Heart right ventricle (tissue), 16 donors: ENCODE measurements at regions not wholly inside any gene's neighbourhood (a gene's known extent, or its start where the extent isn't known, plus 50 kb on each side); places are given as distances from the start of the nearest gene placed in this dataset.

Experiments
- ATAC-seq, 8 donors: fragments of 200-7000 bp; cut with Tn5 transposase; one replicate each; pipeline ENCODE4 v1.9.1; 2020; ENCODE audit warnings: mild to moderate bottlenecking in 8 of 8, moderate library complexity in 8 of 8, moderate number of reproducible peaks in 1 of 8
- DNase-seq, 2 donors: peaks; one replicate each; pipeline ENCODE4 v3.0.0-alpha.2; 2020
- H3K27ac ChIP-seq, 10 donors: fragments of 200-600 bp; sonication (generic) in 2 of 10; one replicate each; pipeline versions ENCODE4 v1.5.0 to v1.8.0; 2020 to 2022; ENCODE audit warnings: mild to moderate bottlenecking in 3 of 10
- H3K27me3 ChIP-seq, 7 donors: fragments of 200-600 bp; one replicate each; pipeline ENCODE4 v1.8.0; 2021 to 2022; ENCODE audit warnings: mild to moderate bottlenecking in 2 of 7
- H3K36me3 ChIP-seq, 9 donors: fragments of 200-600 bp; sonication (generic) in 1 of 9; one replicate each; pipeline versions ENCODE4 v1.5.0 to v1.8.0; 2020 to 2022; ENCODE audit warnings: mild to moderate bottlenecking in 2 of 9
- H3K4me1 ChIP-seq, 9 donors: fragments of 200-600 bp; sonication (generic) in 1 of 9; one replicate each; pipeline versions ENCODE4 v1.5.0 to v1.8.0; 2020 to 2022; ENCODE audit warnings: mild to moderate bottlenecking in 4 of 9
- H3K4me3 ChIP-seq, 10 donors: fragments of 200-600 bp; sonication (generic) in 2 of 10; one replicate each; pipeline versions ENCODE4 v1.5.0 to v1.8.0; 2020 to 2022; ENCODE audit warnings: mild to moderate bottlenecking in 7 of 10, moderate library complexity in 2 of 10
- H3K9me3 ChIP-seq, 11 donors: fragments of 200-600 bp in 10 of 11; sonication (generic) in 2 of 11; one replicate each; pipeline versions ENCODE4 v1.5.0 to v1.8.0; 2013 to 2022; ENCODE audit warnings: mild to moderate bottlenecking in 2 of 11, control low read depth in 1 of 11, moderate library complexity in 1 of 11
- CTCF ChIP-seq, 9 donors: fragments of 200-600 bp; sonication (generic) in 2 of 9; IDR thresholded peaks; one replicate each; pipeline versions ENCODE4 v1.5.0 to v1.8.0; 2021 to 2022; ENCODE audit warnings: antibody characterized with exemption in 9 of 9, mild to moderate bottlenecking in 5 of 9, moderate library complexity in 1 of 9
- WGBS, 2 donors: extraction: QIAGEN DNeasy Blood & Tissue Kit; methylation state at CpG; one replicate each; pipeline ENCODE4 v1.1.7; 2013; ENCODE audit warnings: inconsistent platforms in 1 of 2; 5-methylcytosine and 5-hydroxymethylcytosine counted together
- intact Hi-C, 10 donors: fragments of 100-400 bp; cut with DNase I; formaldehyde crosslinking; loops; one replicate each; pipeline versions ENCODE4 v1.11.1 to v1.14.2; 2022
- donor health status: Arrhythmogenic right ventricular cardiomyopathy.
- donor health status: ischemic (EF 13 %, LVEDD 7.1; RV severe dilation, severe dysfunction).
- donor health status: healthy with polysubstance abuse.
- donor health status: DM: no; HTN: yes; CAD: no.
- donor health status: DM: no; HTN: no; CAD: no.
- donor health status: ischemic (EF 25% LVEDD 6.9; RV normal size, moderate dysfunction).
- donor health status: ischemic (EF 25% LVEDD 5.7; RV mildly dilated, moderate dysfunction).
- donor health status: healthy.
- donor health status: DM: yes; HTN: yes; CAD: no.
- donor health status: Ischemic cardiomyopathy.
- donor health status: ischemic (EF 35%, LVEDD 5.7; RV mildly dilated, moderate dysfunction).
- donor health status: nonischemic (EF 11% LVEDD 7.7; RV severe dilation, severe dysfunction).
- donor health status: DM: yes; HTN: yes; CAD: no.
- donor health status: PGD.
- donor health status: ischemic (EF 29% LVEDD 5.4; RV normal size, mild dysfunction).
- donor health status: nonischemic (EF 23%, LVEDD 6.1; RV moderate dilation, normal function).

GRCh38 chr14:71441126-71441525 is 491.1 kb upstream of the RGS6 start:
- ATAC-seq: peak in 2 of 8 donors; percentile 16 to 52
- no peak overlapping the region for H3K4me3 ChIP-seq
- H3K27ac ChIP-seq: no peak overlapping the region
- no peaks in the 10 kb centered on the region for H3K9me3 ChIP-seq
- H3K36me3 ChIP-seq: no peaks in the 10 kb centered on the region
- no peaks in the 10 kb centered on the region for H3K27me3 ChIP-seq
- H3K4me1 ChIP-seq: peaks cover 0 to 30% (median 13%) of the 10 kb centered on the region in 9 donors
- intact Hi-C loops: no loop called here
- TF ChIP-seq CTCF (IDR thresholded peaks at IDR 0.05): no peak
- DNase-seq: no peak

GRCh38 chr14:71444030-71444822 is 488.0 kb upstream of the RGS6 start:
- H3K4me3 ChIP-seq: no peak overlapping the region
- H3K36me3 ChIP-seq: no peaks in the 10 kb centered on the region
- no peak for TF ChIP-seq CTCF (IDR thresholded peaks at IDR 0.05)
- WGBS, 2 donors: 94 to 95% methylated on average over 8 of the region's 8 CpGs
- intact Hi-C loops: no loop called here
- DNase-seq (no peak), ATAC-seq (no peak)
- no peaks in the 10 kb centered on the region for H3K9me3 ChIP-seq
- no peaks in the 10 kb centered on the region for H3K27me3 ChIP-seq
- peaks cover 0 to 29% (median 6%) of the 10 kb centered on the region in 9 donors for H3K4me1 ChIP-seq
- H3K27ac ChIP-seq: no peak overlapping the region

- DNase-seq (no peak), ATAC-seq (no peak)
- Histone ChIP-seq H3K9me3 (peaks cover 0 to 8% (median 0%) of the 10 kb centered on the region in 11 donors), H3K27me3 (no peaks in the 10 kb centered on the region), H3K36me3 (no peaks in the 10 kb centered on the region), H3K4me1 (peaks cover 0 to 13% (median 0%) of the 10 kb centered on the region in 9 donors), H3K27ac (no peak overlapping the region), H3K4me3 (no peak overlapping the region)
- WGBS, 2 donors: 94 to 96% methylated on average over 2 of the region's 2 CpGs
- intact Hi-C loops: no loop called here
- no peak for TF ChIP-seq CTCF (IDR thresholded peaks at IDR 0.05)
These were observed 483.6 kb upstream of the RGS6 start for GRCh38 chr14:71448431-71449315.

GRCh38 chr14:71449316-71450055 is 482.7 kb upstream of the RGS6 start:
- no peak for DNase-seq
- intact Hi-C loops: no loop called here

More at GRCh38 chr14:71449316-71450055, 482.7 kb upstream of the RGS6 start:
- Histone ChIP-seq H3K4me3 (no peak overlapping the region), H3K27ac (no peak overlapping the region), H3K36me3 (no peaks in the 10 kb centered on the region), H3K9me3 (peaks cover 0 to 8% (median 0%) of the 10 kb centered on the region in 11 donors), H3K27me3 (no peaks in the 10 kb centered on the region), H3K4me1 (peaks cover 0 to 13% (median 0%) of the 10 kb centered on the region in 9 donors)
- 92 to 94% methylated on average over 4 of the region's 4 CpGs for whole genome bisulfite sequencing, 2 donors
- no peak for TF ChIP-seq CTCF (IDR thresholded peaks at IDR 0.05)
- no peak for ATAC-seq
